Activated CD4-positive, alpha-beta memory T cell treated with anti-CD3 and anti-CD28 coated beads for 36 hours (primary cell): ENCODE measurements at regions not wholly inside any gene's neighbourhood (a gene's known extent, or its start where the extent isn't known, plus 50 kb on each side); places are given as distances from the start of the nearest gene placed in this dataset.

Experiments
- CTCF ChIA-PET: fragments of 350-600 bp; sonication (Branson Sonifier 250); formaldehyde crosslinking; loops from one replicate; lab custom pipeline; 2021; ENCODE audit warnings: antibody characterized with exemption, inconsistent platforms; lab: Charles Lee
- POLR2A ChIA-PET: fragments of 350-600 bp; sonication (Branson Sonifier 250); formaldehyde crosslinking; loops from one replicate; lab custom pipeline; 2021; ENCODE audit warnings: antibody characterized with exemption; lab: Charles Lee
- DNase-seq: peaks from one replicate; pipeline ENCODE4 v3.0.0-alpha.2; 2020
- H3K27ac Mint-ChIP-seq: one replicate; pipeline ENCODE4 v1.8.0; 2021; ENCODE audit warnings: mixed read lengths
- H3K27me3 Mint-ChIP-seq: one replicate; pipeline ENCODE4 v1.8.0; 2021; ENCODE audit warnings: mixed read lengths
- H3K36me3 Mint-ChIP-seq: one replicate; pipeline ENCODE4 v1.8.0; 2021; ENCODE audit warnings: mixed read lengths
- H3K4me1 Mint-ChIP-seq: one replicate; pipeline ENCODE4 v1.8.0; 2021; ENCODE audit warnings: low read depth, mixed read lengths
- H3K4me3 Mint-ChIP-seq: one replicate; pipeline ENCODE4 v1.8.0; 2021; ENCODE audit warnings: mild to moderate bottlenecking, mixed read lengths
- H3K9me3 Mint-ChIP-seq: one replicate; pipeline ENCODE4 v1.8.0; 2021; ENCODE audit warnings: mixed read lengths
- intact Hi-C: fragments of 100-400 bp; cut with micrococcal nuclease; formaldehyde crosslinking; loops from one replicate; pipeline ENCODE4 v1.15.1; 2023

DNA sequence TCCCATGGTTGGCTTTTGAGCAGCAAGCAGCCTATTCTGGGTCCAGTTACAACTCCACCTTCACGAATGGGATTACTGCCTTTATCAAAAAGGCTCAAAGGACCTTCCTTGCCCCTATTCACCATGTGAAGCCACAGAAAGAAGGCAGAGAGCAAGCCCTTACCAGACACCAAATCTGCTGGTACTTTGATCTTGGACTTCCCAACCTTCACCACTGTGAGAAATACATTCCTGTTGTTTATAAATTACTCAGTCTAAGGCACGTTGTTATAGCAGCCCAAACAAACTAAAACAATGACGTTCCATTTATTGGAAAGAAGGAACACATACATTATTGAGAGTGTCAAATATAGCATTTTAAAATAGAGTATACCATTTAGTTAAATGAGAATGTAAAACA lies 1557.9 kb downstream of the PLA2G4A start:
- DNase-seq = no peak
- ChIA-PET POLR2A (no interaction called here), CTCF (no interaction called here)
- H3K27me3 Mint-ChIP-seq = no peaks in the 10 kb centered on the region
- H3K4me1 Mint-ChIP-seq = no peaks in the 10 kb centered on the region
- intact Hi-C loops = no loop called here
- H3K27ac Mint-ChIP-seq = no peak overlapping the region
- H3K4me3 Mint-ChIP-seq = no peak overlapping the region
- peaks cover 6% of the 10 kb centered on the region for H3K9me3 Mint-ChIP-seq
- H3K36me3 Mint-ChIP-seq = no peaks in the 10 kb centered on the region

DNA sequence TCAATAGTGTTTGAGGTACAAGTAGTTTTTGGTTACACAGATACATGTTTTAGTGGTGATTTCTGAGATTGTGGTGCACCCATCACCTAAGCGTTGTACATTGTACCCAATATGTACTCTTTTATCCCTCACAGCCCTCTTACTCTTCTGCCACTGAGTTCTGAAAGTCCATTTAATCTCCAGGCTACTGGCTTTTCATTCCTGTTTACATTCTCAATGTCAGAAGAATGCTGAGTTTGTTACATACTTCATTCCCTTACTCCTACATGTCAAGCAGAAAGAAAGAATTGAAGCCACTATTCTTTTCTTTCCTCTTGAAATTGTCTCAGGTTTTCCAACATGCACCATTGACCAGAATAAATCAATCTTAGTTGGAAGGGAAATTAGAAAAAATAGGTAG lies 1565.9 kb downstream of the PLA2G4A start:
- H3K4me3 Mint-ChIP-seq = no peak overlapping the region
- no peak overlapping the region for H3K27ac Mint-ChIP-seq
- ChIA-PET CTCF (no interaction called here), POLR2A (no interaction called here)
- DNase-seq = no peak
- H3K36me3 Mint-ChIP-seq = no peaks in the 10 kb centered on the region
- intact Hi-C loops = no loop called here
- no peaks in the 10 kb centered on the region for H3K27me3 Mint-ChIP-seq
- H3K9me3 Mint-ChIP-seq = peaks cover 6% of the 10 kb centered on the region
- H3K4me1 Mint-ChIP-seq = no peaks in the 10 kb centered on the region

DNA sequence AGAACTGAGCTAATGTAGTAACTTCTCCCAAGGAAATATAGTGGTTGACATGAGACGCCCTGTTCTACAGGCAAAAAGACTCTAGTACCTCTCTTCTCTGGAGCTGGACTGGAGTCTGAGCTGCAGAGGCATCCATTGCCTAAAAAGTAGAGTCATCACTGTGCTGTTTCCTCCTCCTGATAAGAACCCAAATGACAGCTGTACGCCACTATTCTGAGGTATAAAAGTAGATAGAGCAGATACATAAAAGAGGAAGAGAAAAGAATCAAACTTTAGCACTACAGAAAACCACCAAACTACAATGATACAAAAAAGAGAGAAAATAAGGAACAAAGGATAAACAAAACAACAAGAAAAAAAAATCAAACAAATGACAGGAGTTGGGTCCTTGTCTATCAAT lies 1568.8 kb downstream of the PLA2G4A start:
- Mint-ChIP-seq H3K9me3 (peaks cover 9% of the 10 kb centered on the region), H3K27me3 (no peaks in the 10 kb centered on the region), H3K4me3 (no peak overlapping the region), H3K27ac (no peak overlapping the region), H3K36me3 (no peaks in the 10 kb centered on the region), H3K4me1 (no peaks in the 10 kb centered on the region)
- no peak for DNase-seq
- CTCF ChIA-PET = no interaction called here
- intact Hi-C loops = no loop called here
- POLR2A ChIA-PET = no interaction called here

DNA sequence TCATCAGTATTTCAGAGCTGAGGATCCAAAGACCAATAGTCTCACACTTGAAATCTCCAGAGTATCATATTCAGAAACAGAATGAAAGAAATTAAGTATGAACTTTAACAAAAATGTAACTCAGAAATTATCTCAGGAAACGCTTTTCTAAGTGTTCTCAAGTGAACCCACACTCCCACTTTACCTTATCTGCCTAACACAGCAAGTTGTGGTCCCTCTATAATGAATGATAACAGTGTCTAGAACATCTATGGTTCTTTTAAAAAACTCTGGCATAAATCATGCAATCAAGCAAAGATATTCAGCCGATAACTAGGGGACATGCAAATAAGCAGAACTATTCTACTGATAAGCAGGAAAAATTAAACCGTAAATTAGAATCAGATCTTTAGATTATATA lies 1574.2 kb downstream of the PLA2G4A start:
- CTCF ChIA-PET = no interaction called here
- Mint-ChIP-seq H3K4me3 (no peak overlapping the region), H3K4me1 (no peaks in the 10 kb centered on the region), H3K27ac (no peak overlapping the region), H3K36me3 (no peaks in the 10 kb centered on the region), H3K27me3 (no peaks in the 10 kb centered on the region), H3K9me3 (peaks cover 10% of the 10 kb centered on the region)
- no peak for DNase-seq
- POLR2A ChIA-PET = no interaction called here
- intact Hi-C loops = no loop called here

DNA sequence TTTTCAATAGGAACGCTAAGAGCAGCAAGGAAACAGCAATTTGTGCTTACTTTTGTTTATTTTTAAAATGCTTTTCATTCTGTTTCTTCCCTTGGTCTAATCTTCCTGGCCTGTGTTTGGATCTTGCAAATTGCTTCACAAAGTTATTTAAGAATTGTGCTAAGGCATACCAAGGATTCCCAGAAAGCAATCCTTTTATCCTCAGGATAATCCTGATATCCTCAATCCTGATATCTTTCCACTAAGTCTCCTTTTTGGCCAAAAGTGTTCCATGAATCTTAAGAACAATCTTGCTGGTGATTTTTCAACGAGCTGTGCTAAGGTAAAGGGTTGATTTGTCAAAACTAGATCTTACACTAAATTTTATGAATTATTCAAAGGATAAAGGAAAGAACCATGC lies 1577.9 kb downstream of the PLA2G4A start:
- intact Hi-C loops = no loop called here
- H3K4me1 Mint-ChIP-seq = no peaks in the 10 kb centered on the region
- no peaks in the 10 kb centered on the region for H3K36me3 Mint-ChIP-seq
- H3K27me3 Mint-ChIP-seq = no peaks in the 10 kb centered on the region
- DNase-seq = no peak
- POLR2A ChIA-PET = no interaction called here
- CTCF ChIA-PET = no interaction called here
- peaks cover 3% of the 10 kb centered on the region for H3K9me3 Mint-ChIP-seq
- H3K4me3 Mint-ChIP-seq = no peak overlapping the region
- H3K27ac Mint-ChIP-seq = no peak overlapping the region

DNA sequence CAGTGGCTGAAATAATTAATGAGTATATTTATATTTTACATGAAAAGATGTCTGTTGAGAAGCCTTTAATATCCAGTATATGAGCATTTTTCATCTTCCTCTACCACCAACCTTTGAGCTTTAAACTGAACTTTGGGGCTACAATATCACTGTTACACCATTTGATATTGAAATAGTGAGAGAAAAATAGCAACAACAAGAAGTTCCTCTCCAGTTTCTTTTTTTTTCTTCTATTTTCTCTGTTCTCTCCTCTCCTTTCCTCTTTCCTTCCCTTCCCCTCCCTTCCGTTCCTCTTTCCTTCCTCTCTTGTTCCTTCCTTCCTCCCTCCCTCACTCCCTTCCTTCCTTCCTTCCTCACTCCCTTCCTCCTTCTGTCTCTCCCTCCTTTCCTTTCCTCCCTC lies 1591.4 kb downstream of the PLA2G4A start:
- Mint-ChIP-seq H3K27ac (no peak overlapping the region), H3K9me3 (peaks cover 3% of the 10 kb centered on the region), H3K4me3 (no peak overlapping the region), H3K27me3 (no peaks in the 10 kb centered on the region), H3K4me1 (no peaks in the 10 kb centered on the region), H3K36me3 (no peaks in the 10 kb centered on the region)
- intact Hi-C loops = no loop called here
- no peak for DNase-seq
- CTCF ChIA-PET = no interaction called here
- POLR2A ChIA-PET = no interaction called here

DNA sequence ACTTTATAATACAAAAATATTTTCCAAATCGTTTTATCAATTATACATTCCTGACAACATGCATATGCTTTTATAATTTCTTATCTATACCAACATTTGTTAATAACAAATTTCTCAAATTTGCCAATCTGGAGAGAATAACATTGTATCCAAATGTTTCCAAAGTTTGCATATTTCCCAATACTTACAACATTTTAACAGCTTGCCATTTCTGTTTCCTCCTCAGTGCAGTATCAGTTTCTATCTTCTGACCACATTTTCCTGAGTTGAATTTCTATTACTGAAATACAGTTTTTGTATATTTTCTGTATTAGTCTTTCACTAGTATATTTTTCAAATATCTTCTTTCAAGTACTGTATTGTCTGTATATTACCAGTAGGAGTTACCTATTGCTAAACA lies 1594.3 kb downstream of the PLA2G4A start:
- CTCF ChIA-PET = no interaction called here
- intact Hi-C loops = no loop called here
- Mint-ChIP-seq H3K27ac (no peak overlapping the region), H3K27me3 (no peaks in the 10 kb centered on the region), H3K4me3 (no peak overlapping the region), H3K36me3 (no peaks in the 10 kb centered on the region), H3K9me3 (peaks cover 3% of the 10 kb centered on the region), H3K4me1 (no peaks in the 10 kb centered on the region)
- DNase-seq = no peak
- POLR2A ChIA-PET = no interaction called here

DNA sequence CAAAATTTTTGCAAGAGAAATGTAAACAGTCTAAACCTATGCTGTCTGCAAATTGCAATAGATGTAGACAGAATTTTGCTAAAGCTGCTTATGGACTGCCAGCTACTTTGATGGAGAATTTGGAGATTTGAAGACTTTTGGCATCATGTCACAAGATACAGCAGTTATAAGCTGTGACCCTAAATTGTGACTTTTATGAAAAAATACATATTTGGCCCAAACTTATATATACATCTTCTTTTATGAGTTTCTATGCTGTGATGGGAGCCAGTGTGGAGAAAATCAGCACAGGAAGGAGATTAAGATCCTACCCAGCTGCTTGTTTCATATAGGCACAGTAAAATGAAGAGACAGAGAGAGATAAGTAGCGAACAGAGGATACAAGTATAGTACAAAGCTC lies 1595.4 kb downstream of the PLA2G4A start:
- H3K27ac Mint-ChIP-seq = no peak overlapping the region
- intact Hi-C loops = no loop called here
- no peak overlapping the region for H3K4me3 Mint-ChIP-seq
- no peaks in the 10 kb centered on the region for H3K36me3 Mint-ChIP-seq
- no peaks in the 10 kb centered on the region for H3K4me1 Mint-ChIP-seq
- H3K9me3 Mint-ChIP-seq = peaks cover 3% of the 10 kb centered on the region
- CTCF ChIA-PET = no interaction called here
- POLR2A ChIA-PET = no interaction called here
- DNase-seq = no peak
- no peaks in the 10 kb centered on the region for H3K27me3 Mint-ChIP-seq

DNA sequence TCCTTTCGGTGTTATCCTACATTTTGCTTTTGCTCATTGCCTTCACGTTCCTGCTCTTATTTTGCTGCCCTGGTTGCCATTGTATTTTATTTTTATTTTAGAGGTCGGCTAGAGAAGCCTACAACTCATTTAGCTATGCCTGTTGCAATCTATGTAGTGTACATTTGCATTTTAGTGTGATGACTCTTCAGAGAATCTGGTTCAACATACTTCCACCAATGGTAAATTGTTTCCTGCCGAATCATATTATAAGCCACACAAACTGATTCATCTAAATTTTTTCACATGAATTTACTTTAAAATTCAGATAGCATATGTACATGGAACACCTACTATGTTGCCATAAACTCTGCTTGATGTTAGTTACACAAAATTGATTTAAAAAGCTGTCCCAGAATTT lies 1596.9 kb downstream of the PLA2G4A start:
- DNase-seq = no peak
- Mint-ChIP-seq H3K9me3 (peaks cover 3% of the 10 kb centered on the region), H3K4me1 (no peaks in the 10 kb centered on the region), H3K36me3 (no peaks in the 10 kb centered on the region), H3K27me3 (no peaks in the 10 kb centered on the region), H3K27ac (no peak overlapping the region), H3K4me3 (no peak overlapping the region)
- CTCF ChIA-PET = no interaction called here
- intact Hi-C loops = no loop called here
- POLR2A ChIA-PET = no interaction called here

DNA sequence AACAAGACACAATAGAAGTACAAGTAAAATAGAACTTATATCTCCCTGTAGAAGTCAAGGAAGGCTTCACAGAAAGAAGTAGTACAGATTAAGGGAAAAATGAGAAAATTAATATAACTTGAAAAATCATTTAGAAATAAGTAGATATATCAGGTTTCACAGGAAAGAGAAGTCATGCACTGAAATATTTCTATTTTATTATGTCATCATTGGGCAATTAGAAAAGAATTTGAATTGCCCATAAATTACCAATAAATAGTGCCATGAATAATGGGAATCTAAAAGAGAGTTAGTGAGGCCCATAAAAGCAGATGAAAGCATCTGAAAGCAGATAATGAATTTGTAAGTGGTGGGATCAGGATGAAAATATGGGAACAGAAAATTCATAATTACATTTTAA lies 1597.8 kb downstream of the PLA2G4A start:
- DNase-seq = no peak
- Mint-ChIP-seq H3K27ac (no peak overlapping the region), H3K4me3 (no peak overlapping the region), H3K4me1 (no peaks in the 10 kb centered on the region), H3K36me3 (no peaks in the 10 kb centered on the region), H3K9me3 (peaks cover 3% of the 10 kb centered on the region), H3K27me3 (no peaks in the 10 kb centered on the region)
- intact Hi-C loops = no loop called here
- ChIA-PET CTCF (no interaction called here), POLR2A (no interaction called here)

DNA sequence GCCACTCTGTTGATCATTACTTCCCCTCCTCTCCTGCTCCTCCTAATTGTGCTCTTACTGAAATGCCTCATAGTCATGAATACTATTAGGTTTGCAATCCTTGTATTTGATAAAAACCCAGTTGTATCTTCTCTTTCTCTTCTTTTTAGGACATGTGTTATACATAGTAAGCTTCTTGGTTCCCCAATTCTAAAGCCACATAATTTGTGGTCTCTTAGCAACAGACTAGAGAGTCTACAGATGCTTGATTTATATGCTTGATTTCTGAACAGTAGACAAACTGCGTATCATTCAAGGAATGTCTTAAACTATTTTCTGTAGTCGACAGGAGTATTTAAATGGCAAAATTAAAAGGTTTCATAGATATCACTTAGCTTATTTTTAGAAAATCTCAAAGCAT lies 1598.9 kb downstream of the PLA2G4A start:
- ChIA-PET CTCF (no interaction called here), POLR2A (no interaction called here)
- DNase-seq = no peak
- H3K27me3 Mint-ChIP-seq = no peaks in the 10 kb centered on the region
- H3K27ac Mint-ChIP-seq = no peak overlapping the region
- no peaks in the 10 kb centered on the region for H3K4me1 Mint-ChIP-seq
- intact Hi-C loops = no loop called here
- H3K9me3 Mint-ChIP-seq = peaks cover 3% of the 10 kb centered on the region
- no peak overlapping the region for H3K4me3 Mint-ChIP-seq
- no peaks in the 10 kb centered on the region for H3K36me3 Mint-ChIP-seq

DNA sequence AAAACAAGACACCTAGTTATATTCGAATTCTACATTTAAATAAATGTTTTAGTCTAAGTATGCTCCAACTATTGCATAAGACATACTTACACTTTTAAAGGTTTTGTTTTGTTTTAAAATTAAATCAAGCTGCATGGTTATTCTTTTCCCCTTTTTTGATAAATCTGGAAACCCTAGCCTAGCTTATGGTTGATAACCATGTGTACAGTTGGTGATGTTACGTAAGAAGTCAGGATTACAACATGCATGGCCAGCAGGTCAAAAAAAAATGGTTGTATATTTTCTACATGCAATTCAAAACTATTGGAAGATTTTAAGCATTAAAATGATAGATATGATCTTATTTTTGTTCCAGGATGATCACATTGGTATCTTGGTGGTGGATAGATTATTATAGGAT lies 1600.6 kb downstream of the PLA2G4A start:
- H3K4me3 Mint-ChIP-seq = no peak overlapping the region
- DNase-seq = no peak
- intact Hi-C loops = no loop called here
- H3K27me3 Mint-ChIP-seq = no peaks in the 10 kb centered on the region
- no peaks in the 10 kb centered on the region for H3K4me1 Mint-ChIP-seq
- ChIA-PET CTCF (no interaction called here), POLR2A (no interaction called here)
- H3K27ac Mint-ChIP-seq = no peak overlapping the region
- no peaks in the 10 kb centered on the region for H3K36me3 Mint-ChIP-seq
- peaks cover 3% of the 10 kb centered on the region for H3K9me3 Mint-ChIP-seq

DNA sequence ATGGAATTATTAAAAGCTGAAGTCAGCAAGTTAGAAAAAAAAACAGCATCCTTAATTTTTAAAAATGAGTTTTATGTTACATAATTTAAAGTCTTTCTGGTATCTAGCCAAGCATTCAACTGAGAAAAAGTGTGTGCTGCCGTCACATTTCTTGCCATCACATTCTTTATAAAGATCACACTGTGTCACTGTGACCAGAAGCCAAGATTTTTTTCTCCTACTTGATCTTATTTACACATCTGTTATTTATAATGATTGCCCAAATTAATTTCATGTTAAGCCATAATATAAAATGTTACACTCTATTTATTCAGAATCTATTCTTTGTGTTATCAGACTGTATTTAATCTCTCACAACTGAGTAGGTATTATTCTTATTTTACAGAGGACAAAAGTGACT lies 1603.7 kb downstream of the PLA2G4A start:
- intact Hi-C loops = no loop called here
- Mint-ChIP-seq H3K9me3 (peaks cover 3% of the 10 kb centered on the region), H3K36me3 (no peaks in the 10 kb centered on the region), H3K27ac (no peak overlapping the region), H3K4me1 (no peaks in the 10 kb centered on the region), H3K27me3 (no peaks in the 10 kb centered on the region), H3K4me3 (no peak overlapping the region)
- POLR2A ChIA-PET = interaction anchor here (0.6 kb wide), 1 partner anchor 1740 kb away, joined by 3 read pairs; no protein-coding TSS in a partner anchor
- CTCF ChIA-PET = no interaction called here
- DNase-seq = no peak

DNA sequence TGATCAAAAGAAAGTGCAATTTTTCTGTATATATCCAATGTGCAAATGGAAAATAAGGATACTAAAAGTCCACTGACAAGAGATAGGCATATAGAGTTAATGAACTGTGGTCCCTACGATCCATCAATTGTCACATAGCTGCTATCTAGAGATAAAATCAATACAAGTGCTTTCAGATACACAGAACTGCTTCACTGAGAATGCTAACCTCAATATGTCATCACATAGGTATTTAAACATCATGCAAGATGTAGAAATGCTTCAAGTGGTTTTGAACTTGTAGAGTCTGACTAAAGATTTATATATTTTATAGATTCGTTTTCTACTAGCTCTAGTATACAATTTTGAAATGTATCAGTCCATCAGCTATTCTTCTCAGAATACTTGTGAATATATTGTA lies 1604.7 kb downstream of the PLA2G4A start:
- intact Hi-C loops = no loop called here
- Mint-ChIP-seq H3K4me3 (no peak overlapping the region), H3K4me1 (no peaks in the 10 kb centered on the region), H3K27ac (no peak overlapping the region), H3K36me3 (no peaks in the 10 kb centered on the region), H3K9me3 (peaks cover 3% of the 10 kb centered on the region), H3K27me3 (no peaks in the 10 kb centered on the region)
- ChIA-PET CTCF (no interaction called here), POLR2A (no interaction called here)
- DNase-seq = no peak
